Stomach (tissue), 8 donors: ENCODE measurements at regions not wholly inside any gene's neighbourhood (a gene's known extent, or its start where the extent isn't known, plus 50 kb on each side); places are given as distances from the start of the nearest gene placed in this dataset.
"Not testable (repeated sequence)": the region's sequence is repeated elsewhere in the genome, so short reads cannot be mapped to it uniquely, and the experiment has no call there.

Source experiments
- DNase-seq, 2 donors: peaks; one replicate each; pipeline versions ENCODE4 v3.0.0 to v3.0.0-alpha.2; 2013 to 2019
- H3K27ac ChIP-seq, 5 donors: fragments of 200-600 bp in 4 of 5; sonication (generic) in 4 of 5; one replicate each; pipeline ENCODE4 v1.5.1; 2013 to 2019; ENCODE audit warnings: mild to moderate bottlenecking in 1 of 5, moderate library complexity in 1 of 5
- H3K27me3 ChIP-seq, 3 donors: fragments of 200-600 bp; sonication (generic); one replicate each; pipeline ENCODE4 v1.5.1; 2017 to 2019; ENCODE audit warnings: mixed run types in 1 of 3
- H3K36me3 ChIP-seq, 4 donors: fragments of 200-600 bp; sonication (generic); 1 replicate in 3 of 4; 2 replicates in 1 of 4; pipeline ENCODE4 v1.5.1; 2016 to 2019
- H3K4me1 ChIP-seq, 4 donors: fragments of 200-600 bp; sonication (generic); one replicate each; pipeline ENCODE4 v1.5.1; 2016 to 2019
- H3K4me3 ChIP-seq, 4 donors: fragments of 200-600 bp; sonication (generic) in 3 of 4; one replicate each; pipeline ENCODE4 v1.5.1; 2016 to 2019; ENCODE audit warnings: mild to moderate bottlenecking in 1 of 4
- H3K9me3 ChIP-seq, 4 donors: fragments of 200-600 bp; sonication (generic); one replicate each; pipeline ENCODE4 v1.5.1; 2016 to 2019
- CTCF ChIP-seq, 7 experiments: fragments of 450-650 bp in 4 of 7; fragments of 200-600 bp in 3 of 7; sonication (generic) in 3 of 7; IDR thresholded peaks; one replicate each; pipeline ENCODE4 v1.5.1; 2016 to 2019; ENCODE audit warnings: antibody characterized with exemption in 7 of 7, control low read depth in 2 of 7, mild to moderate bottlenecking in 1 of 7
- EP300 ChIP-seq: sonication (generic); formaldehyde crosslinking; IDR thresholded peaks from one replicate; pipeline ENCODE4 v1.6.1; 2017; ENCODE audit warnings: antibody characterized with exemption
- POLR2A ChIP-seq, 4 donors: fragments of 450-650 bp; IDR thresholded peaks; one replicate each; pipeline ENCODE4 v1.6.1; 2016; ENCODE audit warnings: antibody characterized with exemption in 4 of 4, control low read depth in 2 of 4, mild to moderate bottlenecking in 1 of 4, moderate library complexity in 1 of 4
- POLR2AphosphoS5 ChIP-seq, 3 donors: sonication (generic); formaldehyde crosslinking; IDR thresholded peaks; one replicate each; pipeline ENCODE4 v1.6.1; 2016; ENCODE audit warnings: antibody characterized with exemption in 3 of 3
- WGBS, 5 donors: extraction: QIAGEN DNeasy Blood & Tissue Kit in 3 of 5; methylation state at CpG; one replicate each; pipeline versions ENCODE4 v1.1.5 to v1.1.7; 2013 to 2018; 5-methylcytosine and 5-hydroxymethylcytosine counted together
- intact Hi-C: fragments of 100-400 bp; cut with DNase I; formaldehyde crosslinking; loops from one replicate; pipeline ENCODE4 v1.15.1; 2023; ENCODE audit warnings: low total_unique reads
- donor health status: healthy with polysubstance abuse.
- donor health status: Bipolar disorder and iron deficiency.
- donor health status: healthy.

- Histone ChIP-seq H3K36me3 (no peaks in the 10 kb centered on the region), H3K27ac (no peak overlapping the region), H3K4me1 (peaks cover 0 to 13% (median 0%) of the 10 kb centered on the region in 4 donors), H3K27me3 (no peaks in the 10 kb centered on the region), H3K9me3 (no peaks in the 10 kb centered on the region), H3K4me3 (no peak overlapping the region)
- no peak for TF ChIP-seq CTCF (IDR thresholded peaks at IDR 0.05)
- no peak for TF ChIP-seq POLR2A (IDR thresholded peaks at IDR 0.05)
- TF ChIP-seq EP300: no peak
- no peak for TF ChIP-seq POLR2AphosphoS5 (IDR thresholded peaks at IDR 0.05)
- intact Hi-C loops: no loop called here
- 33 to 57% (median 42%) methylated on average over 5 of the region's 5 CpGs for WGBS, 5 donors
- DNase-seq: no peak
Observed at GRCh38 chr10:32197423-32197822, 141.2 kb upstream of the KIF5B start.

- H3K4me3 ChIP-seq: no peak overlapping the region
- H3K27me3 ChIP-seq: no peaks in the 10 kb centered on the region
- intact Hi-C loops: loop anchor here (5.0 kb wide), 1 partner anchor 156 kb away; the partner anchor contains the start of gene EPC1
- peaks cover 0 to 18% (median 7%) of the 10 kb centered on the region in 4 donors for H3K4me1 ChIP-seq
- peak in 1 of 2 donors; percentile 75 for DNase-seq
- no peak overlapping the region for H3K27ac ChIP-seq
- TF ChIP-seq CTCF (IDR thresholded peaks at IDR 0.05): peak in 5 of 7 experiments; percentile 31 to 78 (median 69)
- no peak for TF ChIP-seq EP300
- no peak for TF ChIP-seq POLR2A (IDR thresholded peaks at IDR 0.05)
- H3K36me3 ChIP-seq: no peaks in the 10 kb centered on the region
- no peaks in the 10 kb centered on the region for H3K9me3 ChIP-seq
Observed at GRCh38 chr10:32190890-32191491, 134.8 kb upstream of the KIF5B start.

GRCh38 chr10:32189400-32190084 is 133.3 kb upstream of the KIF5B start:
- 61 to 71% (median 65%) methylated on average over 5 of the region's 5 CpGs for WGBS, 5 donors
- Histone ChIP-seq H3K9me3 (no peaks in the 10 kb centered on the region), H3K27me3 (no peaks in the 10 kb centered on the region), H3K36me3 (no peaks in the 10 kb centered on the region), H3K4me3 (no peak overlapping the region), H3K4me1 (peaks cover 0 to 18% (median 7%) of the 10 kb centered on the region in 4 donors), H3K27ac (peak overlapping the region in 1 of 5 donors; percentile 10)
- DNase-seq: peak in 1 of 2 donors; percentile 59
- TF ChIP-seq CTCF (IDR thresholded peaks at IDR 0.05) (peak in 1 of 7 experiments; percentile 19), POLR2A (IDR thresholded peaks at IDR 0.05) (no peak)
- intact Hi-C loops: loop anchor here (5.0 kb wide), 1 partner anchor 158 kb away; the partner anchor contains the start of gene EPC1

GRCh38 chr10:32188601-32189000 is 132.4 kb upstream of the KIF5B start:
- 93 to 98% (median 97%) methylated on average over 15 of the region's 15 CpGs for WGBS, 5 donors
- peaks cover 0 to 18% (median 7%) of the 10 kb centered on the region in 4 donors for H3K4me1 ChIP-seq
- DNase-seq, H3K4me3 ChIP-seq, H3K36me3 ChIP-seq, intact Hi-C loops, H3K27ac ChIP-seq, H3K9me3 ChIP-seq, H3K27me3 ChIP-seq: not testable (repeated sequence)

GRCh38 chr10:32187686-32188085 is 131.5 kb upstream of the KIF5B start:
- Histone ChIP-seq H3K4me1 (peaks cover 0 to 18% (median 7%) of the 10 kb centered on the region in 4 donors), H3K4me3 (no peak overlapping the region), H3K27ac (no peak overlapping the region), H3K9me3 (no peaks in the 10 kb centered on the region), H3K27me3 (no peaks in the 10 kb centered on the region), H3K36me3 (no peaks in the 10 kb centered on the region)
- whole genome bisulfite sequencing, 5 donors: 85 to 93% (median 88%) methylated on average over 6 of the region's 6 CpGs
- intact Hi-C loops: no loop called here
- TF ChIP-seq EP300: no peak
- no peak for TF ChIP-seq POLR2AphosphoS5 (IDR thresholded peaks at IDR 0.05)
- TF ChIP-seq CTCF (IDR thresholded peaks at IDR 0.05): no peak
- no peak for TF ChIP-seq POLR2A (IDR thresholded peaks at IDR 0.05)
- no peak for DNase-seq

- H3K27me3 ChIP-seq, intact Hi-C loops: not testable (repeated sequence)
- 82 to 92% (median 91%) methylated on average over 5 of the region's 5 CpGs for WGBS, 5 donors
Observed at GRCh38 chr10:32183652-32184051, 127.4 kb upstream of the KIF5B start.

More at GRCh38 chr10:32183652-32184051, 127.4 kb upstream of the KIF5B start:
- H3K9me3 ChIP-seq, DNase-seq, H3K4me1 ChIP-seq, H3K36me3 ChIP-seq, H3K4me3 ChIP-seq, H3K27ac ChIP-seq: not testable (repeated sequence)
